Activated CD4-positive, alpha-beta T cell treated with anti-CD3 and anti-CD28 coated beads, Interleukin-2, amount 50 U/mL, for 48 hours (primary cell): ENCODE measurements at regions not wholly inside any gene's neighbourhood (a gene's known extent, or its start where the extent isn't known, plus 50 kb on each side); places are given as distances from the start of the nearest gene placed in this dataset.
"Not testable (repeated sequence)": the region's sequence is repeated elsewhere in the genome, so short reads cannot be mapped to it uniquely, and the experiment has no call there.

ENCODE experiments used
- DNase-seq, 2 experiments: peaks; one replicate each; pipeline ENCODE4 v3.0.0-alpha.2; 2020

DNA sequence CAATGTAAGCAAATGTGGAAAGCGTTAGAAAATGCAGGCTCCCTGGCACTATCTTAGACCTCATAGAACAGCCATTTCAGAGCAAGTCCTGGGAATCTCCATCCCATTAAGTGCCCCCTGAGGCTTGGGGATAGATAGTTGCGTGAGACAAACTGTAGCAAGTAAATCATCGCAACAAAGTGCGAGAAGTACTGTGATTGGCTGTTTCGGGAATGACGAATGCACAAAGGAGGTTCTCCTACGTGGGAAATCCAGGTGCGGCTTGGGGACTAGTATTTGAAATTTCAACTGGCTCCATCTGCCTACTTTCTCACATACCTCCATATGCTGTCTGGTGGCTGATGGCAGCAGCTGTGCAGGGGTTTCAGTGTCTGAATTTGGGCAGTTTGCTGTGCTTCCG is 84.5 kb downstream of the PLEKHG1 start:
- no peak for DNase-seq

DNA sequence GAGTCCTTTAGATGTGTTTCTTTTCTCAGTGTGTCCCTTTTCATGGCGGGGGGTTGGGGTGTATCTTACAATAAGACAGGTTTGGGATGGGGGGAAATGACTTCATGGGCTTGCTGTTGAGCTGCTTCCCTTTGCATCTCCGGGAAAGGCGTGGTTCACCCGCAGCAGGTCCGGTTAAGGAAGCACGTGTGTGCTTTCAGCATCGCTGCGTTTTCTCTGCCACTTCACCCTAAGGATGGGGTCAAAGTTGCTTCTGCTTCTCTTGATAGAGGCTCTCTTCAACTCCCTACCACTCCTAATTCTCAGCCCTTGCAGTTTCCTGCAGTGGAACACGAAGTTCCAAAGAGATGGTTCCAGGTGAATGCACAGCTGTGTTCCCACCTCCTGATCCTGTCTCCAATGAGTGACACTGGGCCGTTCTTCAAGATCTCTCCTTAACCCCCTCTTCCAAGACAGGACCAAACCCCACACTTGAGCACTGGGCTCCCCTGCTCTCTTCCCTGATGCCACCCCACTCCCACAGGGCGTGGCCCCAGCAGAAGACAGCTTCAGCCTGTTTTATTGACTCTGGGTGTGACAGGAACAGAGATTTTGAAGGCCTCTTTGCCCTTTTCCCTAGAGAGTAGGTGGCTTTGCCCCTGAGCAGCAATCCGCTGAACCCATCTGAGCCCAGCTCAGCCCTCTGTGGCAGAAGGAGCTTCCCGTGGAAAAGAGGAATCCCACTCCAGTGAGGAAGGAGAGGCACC is 85.2 kb downstream of the PLEKHG1 start:
- DNase-seq = no peak

DNA sequence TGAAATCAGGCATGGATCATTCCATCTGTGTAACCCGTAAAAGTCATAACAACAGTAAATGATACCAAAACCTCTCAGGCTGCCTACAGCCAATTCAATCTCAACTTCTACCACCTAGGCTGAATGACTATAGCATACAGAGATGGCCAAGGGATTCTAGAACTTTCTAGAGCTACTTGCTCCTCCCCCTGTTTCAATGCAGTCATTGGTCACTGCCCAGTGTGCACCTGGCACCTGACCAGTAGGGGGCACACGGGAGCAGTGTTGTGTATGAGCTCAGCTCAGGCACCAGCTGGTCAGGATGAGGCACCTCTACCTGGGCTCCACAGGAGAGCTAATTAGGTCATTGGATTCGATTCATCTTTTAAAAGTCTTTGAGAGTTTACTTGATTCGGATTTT is 86.2 kb downstream of the PLEKHG1 start:
- peak; percentile 60 to 69 for DNase-seq

DNA sequence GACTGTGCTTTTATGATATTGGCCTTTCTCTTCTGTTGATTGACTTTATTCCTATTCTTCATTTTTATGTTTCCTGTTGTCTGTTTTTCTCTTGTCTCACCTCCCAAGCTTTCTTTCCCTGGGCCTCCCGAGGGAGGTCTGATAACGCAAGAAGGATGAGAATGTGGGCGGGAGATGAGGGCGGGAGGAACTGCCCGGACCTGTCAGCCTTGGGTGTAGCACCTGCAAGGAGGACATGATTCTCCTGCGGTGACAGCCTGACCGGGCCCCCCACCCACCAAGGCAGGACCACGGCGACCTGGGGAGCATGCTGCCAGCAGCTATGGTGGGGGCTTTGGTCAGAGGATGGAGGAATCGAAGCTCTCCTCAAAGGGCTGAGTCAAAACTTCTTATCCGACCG is 86.9 kb downstream of the PLEKHG1 start:
- DNase-seq = no peak

DNA sequence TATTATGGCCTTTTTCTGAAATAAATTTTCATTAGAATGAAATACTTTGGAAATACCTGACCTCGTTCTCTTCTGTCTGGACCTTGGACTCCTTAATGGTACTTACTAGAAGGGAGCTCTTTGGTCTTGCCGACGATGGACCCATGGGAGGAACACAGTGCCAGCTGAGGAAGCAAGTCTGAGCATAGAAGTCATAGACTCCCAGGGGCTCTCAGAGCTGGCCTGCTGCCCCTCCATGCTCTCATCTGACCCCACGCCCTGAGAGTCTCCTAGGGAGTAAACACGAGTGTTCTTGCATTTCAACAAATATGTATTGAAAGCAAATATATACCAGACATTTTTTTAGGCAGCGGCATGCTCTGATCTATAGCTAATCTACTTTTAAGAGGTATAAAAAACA is 87.8 kb downstream of the PLEKHG1 start:
- no peak for DNase-seq

DNA sequence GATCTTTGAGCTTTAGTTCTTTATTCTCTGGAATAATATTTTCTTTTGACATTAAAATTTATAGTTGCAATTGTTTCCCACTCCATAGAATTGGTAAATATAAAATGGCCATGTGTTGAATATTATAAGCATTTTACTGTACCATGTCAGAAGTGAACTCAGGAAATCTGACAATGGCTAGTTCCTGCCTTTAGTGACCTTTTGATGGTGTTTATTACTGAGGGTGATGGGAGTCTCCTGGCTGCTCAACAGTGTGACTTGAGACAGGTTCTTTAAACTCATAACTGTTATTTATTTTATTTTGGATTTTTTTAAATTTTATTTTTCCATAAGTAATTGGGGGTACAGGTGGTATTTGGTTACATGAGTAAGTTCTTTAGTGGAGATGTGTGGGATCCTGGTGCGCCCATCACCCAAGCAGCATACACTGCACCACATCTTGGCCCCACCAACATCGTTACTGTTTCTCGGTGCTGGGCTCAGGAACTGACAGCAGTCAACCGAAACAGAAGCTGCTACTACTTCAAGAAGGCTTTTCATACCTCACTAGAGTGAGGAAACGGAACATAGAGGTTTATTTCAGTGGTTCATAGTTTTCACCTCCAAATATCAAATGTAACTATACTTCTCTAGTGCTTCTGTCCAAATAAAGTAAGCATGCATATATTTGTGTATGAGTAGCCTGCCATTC is 90.4 kb downstream of the PLEKHG1 start:
- DNase-seq = no peak

DNA sequence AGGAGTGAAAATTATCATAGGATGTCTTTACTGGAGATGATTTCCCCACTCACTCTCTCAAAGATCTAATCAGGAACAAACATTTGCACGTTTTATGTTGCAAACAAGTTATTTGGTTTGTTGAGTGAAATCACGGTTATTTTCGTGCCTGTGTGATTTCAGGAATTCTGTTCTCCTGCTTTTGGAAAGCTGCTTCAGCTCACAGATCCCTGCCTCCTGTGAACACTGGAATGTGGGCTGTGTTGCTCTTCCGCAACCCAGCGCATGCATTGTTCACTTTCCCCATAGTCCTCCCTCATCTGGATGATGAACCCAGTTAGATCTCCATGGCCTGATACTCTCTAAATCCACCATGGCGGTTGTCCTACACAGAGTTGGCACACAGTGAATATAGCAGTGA is 91.0 kb downstream of the PLEKHG1 start:
- DNase-seq = no peak

DNA sequence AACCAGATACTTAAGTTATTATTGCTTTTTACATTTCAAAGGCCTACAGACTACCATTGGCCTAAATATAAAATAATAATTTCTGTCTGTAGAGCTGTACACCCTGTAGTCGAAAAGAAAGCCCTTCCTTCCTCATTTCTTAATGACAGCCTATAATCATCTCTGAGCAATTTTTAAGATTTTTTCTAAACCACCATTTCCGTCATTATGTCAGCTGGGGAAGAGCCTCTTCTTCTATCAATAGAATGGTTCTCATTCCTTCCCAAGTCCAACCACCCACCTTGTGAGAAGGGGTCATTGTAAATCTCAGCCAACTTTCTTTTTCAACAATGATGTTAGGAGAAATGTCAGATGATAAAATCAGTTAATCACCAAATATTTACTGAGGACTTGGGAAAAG is 91.8 kb downstream of the PLEKHG1 start:
- no peak for DNase-seq

DNA sequence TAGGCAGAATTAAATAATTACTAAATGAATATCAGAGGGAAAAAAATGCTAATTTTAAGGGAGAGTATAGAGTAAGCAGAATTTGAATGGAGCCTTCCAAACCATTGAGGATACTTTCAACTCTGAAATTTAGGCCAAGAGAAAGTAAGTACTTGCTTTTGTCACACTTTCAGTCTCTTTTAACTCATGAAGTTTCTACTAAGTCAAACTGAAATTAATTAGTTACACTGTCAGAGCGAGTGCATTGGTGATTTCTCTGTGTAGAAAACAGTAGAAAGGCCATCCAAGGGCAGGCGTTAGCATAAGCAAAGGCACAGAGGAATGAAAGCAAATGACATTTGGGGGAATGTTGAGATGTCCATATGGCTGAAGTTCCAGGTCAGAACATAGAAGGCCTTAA is 92.9 kb downstream of the PLEKHG1 start:
- no peak for DNase-seq

DNA sequence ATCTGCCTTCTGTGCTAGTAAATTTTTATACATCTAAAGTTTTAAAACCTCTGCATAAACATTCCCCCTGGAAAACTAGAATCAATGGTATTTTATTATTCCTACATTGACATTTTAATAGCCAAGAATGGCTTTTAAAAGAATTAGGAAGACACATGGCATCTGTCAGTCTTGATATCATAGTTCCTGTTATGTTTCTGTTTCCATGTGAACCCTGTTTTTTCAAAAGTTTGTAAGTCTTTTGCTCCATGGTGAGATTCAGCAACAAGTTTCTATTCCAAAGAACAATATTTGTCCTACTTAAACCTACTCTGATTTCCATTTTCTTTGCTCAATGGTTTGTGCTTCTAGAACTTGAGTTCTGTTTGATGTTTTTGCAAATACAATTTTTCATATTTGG is 95.2 kb downstream of the PLEKHG1 start:
- DNase-seq = no peak

DNA sequence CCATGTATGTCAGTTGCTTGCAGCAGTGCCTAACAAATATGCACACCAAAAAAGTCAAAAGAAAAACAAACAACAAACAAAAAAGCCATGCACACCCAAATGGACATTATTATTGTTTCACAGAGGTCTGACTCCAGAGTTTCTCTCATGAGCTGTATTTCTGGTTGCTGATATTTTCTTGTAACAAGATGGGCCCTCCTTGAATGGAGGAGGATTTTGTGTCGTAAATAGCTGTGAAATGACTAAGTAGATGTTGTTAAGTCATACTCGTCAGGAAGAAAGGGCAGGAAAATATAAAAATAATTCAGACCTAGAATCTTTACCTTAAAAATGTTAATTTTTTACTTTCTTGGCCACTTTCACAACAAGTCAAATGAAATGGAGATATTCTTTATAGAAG is 96.0 kb downstream of the PLEKHG1 start:
- DNase-seq = no peak

DNA sequence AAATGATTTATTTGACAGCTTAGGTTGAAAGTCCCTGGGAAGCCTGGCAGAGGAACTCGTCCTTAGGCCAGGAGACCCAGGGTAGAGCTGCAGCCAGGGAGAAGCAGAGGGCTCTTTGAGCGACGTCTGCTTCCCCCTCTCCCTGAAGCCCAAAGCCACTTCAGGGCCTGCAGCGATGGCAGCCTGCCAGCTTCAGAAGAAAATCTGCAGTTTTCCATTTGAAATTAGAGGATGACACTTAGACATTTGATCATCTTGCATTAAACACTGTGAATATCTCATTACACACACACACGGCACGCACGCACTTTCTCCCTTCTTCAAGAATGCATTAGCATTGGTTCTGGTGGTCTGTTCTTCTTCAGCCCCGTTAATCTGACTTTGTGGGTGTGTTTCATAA is 96.5 kb downstream of the PLEKHG1 start:
- DNase-seq = no peak

DNA sequence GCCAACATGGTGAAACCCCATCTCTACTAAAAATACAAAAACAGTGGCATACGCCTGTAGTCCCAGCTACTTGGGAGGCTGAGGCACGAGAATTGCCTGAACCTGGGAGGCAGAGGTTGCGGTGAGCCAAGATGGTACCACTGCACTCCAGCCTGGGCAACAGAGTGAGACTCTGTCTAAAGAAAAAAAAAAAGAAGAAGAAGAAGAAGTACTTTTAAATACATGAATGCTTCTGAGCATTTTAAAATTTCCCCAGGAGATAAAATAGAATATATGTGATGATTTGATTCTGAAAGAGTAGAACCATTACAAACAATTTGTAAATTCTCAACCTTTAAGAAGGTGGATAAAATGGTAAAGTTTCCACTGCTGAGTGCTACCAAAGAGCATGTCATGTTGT is 97.2 kb downstream of the PLEKHG1 start:
- not testable (repeated sequence) for DNase-seq

DNA sequence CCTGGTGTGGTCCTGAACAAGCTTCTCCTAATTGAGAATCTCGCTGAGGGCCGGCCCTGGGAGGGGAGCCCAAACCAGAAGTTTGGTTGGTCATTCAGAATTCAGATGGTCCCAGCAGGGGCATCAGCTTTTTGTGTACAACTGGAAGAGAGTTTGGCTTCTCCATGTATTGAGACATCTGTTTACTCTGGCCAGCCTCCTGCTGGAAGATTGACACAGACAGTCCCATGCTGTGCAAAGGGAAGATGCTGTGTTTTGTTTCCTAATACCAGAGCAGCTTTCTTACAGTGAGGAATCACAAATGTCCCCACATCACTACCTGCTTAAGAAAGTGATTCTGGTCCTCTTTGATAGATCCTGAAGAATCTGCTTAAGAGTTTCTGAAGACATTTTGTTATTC is 97.8 kb downstream of the PLEKHG1 start:
- DNase-seq = no peak

DNA sequence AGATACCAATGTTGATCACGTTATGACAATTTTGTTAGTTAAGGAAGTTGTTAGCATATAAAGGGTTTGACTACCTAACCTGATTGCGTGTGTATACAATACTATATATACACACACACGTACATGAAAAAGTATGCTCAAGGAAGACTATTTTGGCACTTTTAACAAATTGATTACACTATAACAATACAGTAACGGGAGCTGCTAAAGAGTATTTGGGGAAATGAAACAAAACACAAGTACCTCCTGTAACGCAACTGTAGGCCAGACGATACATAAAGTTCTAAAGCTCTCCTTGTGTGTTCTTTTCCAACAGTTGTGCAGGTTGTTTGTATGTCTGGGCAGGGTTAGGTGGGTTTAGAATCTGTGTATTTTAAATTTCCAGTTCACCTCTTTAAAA is 98.7 kb downstream of the PLEKHG1 start:
- DNase-seq = no peak

DNA sequence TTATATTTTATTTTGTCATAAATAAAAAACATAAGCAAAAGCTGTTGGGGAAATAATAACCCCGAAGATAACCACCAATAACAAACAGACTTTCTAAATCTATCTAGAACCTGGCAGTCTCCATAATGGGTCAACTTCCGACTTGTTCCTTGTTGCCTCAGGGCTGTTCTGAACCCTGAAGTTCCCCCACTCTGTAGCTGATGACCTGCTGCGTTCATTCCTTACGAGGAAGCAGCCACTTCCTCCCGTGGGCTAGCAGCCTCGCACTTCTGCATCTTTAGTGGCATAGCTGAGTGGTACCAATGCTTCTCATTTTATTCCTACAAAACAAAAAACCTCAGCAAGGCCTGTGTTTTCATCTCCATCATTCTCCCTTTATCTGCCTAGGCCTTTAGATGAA is 103.0 kb downstream of the PLEKHG1 start:
- no peak for DNase-seq

DNA sequence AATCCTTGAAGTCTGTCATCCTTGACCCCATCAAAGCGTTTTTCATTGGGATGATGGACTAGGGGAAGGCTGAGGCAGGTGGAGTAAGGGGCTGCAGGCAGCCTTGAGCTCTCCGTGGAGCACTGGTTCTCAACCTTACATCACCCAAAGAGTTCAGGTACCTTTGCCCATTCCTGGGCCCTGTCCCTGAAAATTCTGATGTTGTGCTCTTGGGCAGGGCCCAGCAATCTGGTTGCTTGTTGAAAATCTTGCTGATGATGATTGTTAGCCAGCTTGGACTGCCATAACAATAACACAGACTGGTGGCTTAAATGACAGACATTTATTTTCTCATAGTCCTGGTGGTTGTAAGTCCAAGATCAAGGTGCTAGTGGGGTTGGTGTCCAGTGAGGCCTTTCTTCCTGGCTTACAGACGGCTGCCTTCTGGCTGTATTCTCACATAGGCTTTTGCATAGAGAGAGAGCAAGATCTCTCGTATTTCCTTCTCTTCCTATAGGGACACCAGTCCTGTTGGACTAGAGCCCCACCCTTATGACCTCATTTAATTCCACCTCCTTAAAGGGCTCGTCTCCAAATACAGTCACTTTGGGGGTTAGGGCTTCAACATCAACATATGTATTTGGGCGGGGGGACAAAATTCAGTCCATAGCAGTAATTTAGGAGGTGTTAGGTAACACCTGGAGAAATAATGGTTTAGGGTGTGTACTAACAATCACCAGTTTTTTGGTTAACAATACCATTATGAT is 104.9 kb downstream of the PLEKHG1 start:
- DNase-seq = no peak

DNA sequence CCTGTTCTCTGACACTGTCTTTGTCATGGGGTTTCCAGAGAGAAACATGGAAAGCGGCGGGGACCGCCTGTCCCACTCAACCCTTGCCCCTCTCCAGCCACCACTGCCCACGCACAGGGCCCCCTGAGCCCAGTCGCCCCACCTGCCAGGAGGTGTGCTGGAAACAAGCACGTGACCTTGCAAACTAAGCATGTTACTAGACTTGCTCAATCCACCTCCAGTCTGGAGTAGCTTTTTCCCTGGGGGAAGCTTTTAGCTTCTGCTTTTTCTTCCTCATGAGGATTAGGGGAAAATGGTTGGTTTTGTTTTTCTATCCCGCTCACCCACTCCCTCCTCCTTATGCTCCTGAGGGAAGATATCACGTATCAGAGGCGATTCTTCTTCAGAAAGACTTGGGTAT is 105.7 kb downstream of the PLEKHG1 start:
- no peak for DNase-seq

DNA sequence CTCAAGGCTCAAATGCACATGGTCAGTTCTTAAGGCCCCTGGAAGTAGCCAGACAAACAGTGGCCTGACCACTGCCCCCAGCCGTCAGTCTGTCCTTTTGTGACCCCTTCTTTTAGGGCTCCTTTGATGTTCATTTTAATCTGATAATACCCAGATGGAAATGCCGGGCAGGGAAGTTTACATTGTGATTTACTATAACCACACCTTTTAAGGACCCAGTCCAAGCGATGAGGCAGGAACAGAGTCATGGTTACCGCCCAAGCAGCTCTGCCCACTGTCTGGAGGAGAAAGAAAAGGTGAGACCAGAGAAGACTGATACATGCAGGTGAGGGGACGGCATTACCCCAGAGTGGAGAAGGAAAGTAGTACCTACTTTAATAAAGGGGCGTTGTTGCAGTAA is 110.6 kb downstream of the PLEKHG1 start:
- DNase-seq = no peak

DNA sequence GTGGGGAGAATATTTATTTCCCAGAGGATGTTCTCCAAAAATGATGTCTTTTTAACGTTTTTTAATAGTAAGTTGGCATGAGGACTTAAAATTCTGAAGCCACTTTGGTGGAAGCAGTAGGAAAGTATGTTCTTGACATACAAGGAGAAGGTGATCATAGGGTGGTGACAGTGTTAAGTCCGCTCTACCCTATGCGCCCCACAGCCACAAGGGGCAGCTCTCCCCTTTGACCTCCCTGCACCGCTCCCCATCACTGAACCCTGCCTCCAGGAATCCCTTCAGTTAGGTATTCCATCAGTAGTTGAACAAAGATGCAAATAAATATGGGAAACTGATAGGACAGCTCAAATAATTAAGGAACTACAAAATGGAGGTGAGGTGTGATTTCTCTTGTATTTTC is 111.4 kb downstream of the PLEKHG1 start:
- no peak for DNase-seq

DNA sequence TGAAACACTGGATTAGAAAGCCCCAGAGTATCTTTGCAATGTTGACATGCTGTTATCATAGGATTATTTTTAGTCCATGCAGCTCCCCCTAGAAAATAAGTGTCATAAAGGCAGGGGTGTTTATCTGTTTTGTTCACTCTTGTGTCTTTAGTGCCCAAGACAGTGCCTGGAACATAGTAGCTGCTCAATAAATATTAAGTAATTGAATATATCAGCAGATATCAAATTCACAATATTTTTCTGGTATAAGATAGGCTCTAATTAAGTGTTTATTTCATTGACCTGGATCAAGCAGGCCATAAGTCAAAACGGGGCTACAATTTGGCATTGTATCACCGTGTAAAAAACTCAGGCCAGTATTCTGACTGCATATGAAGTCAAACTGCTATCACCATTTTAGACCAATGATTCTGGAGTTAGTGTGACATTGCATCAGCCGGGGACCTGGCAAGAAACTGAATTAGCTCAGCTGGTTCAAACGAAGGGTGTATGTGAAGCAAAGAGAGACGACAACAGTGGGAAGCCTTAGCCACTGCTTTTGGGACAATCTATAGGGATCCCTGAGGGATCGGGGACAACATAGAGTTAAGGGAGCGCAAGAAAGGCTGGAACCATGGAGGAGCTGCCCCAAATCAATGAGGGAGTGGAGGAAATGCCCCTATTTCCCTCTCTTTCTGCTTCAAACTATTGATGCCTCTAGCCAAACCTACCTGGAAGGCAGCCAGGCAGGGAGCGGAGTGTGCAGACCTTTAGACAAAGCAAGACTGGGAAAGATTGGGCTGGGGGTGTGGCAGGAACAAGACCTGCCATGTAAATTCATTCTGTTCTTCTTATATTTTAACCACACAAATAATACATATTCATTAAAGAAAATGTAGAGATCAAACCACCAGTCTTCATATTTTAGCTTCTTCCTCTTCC is 112.2 kb downstream of the PLEKHG1 start:
- DNase-seq = no peak

DNA sequence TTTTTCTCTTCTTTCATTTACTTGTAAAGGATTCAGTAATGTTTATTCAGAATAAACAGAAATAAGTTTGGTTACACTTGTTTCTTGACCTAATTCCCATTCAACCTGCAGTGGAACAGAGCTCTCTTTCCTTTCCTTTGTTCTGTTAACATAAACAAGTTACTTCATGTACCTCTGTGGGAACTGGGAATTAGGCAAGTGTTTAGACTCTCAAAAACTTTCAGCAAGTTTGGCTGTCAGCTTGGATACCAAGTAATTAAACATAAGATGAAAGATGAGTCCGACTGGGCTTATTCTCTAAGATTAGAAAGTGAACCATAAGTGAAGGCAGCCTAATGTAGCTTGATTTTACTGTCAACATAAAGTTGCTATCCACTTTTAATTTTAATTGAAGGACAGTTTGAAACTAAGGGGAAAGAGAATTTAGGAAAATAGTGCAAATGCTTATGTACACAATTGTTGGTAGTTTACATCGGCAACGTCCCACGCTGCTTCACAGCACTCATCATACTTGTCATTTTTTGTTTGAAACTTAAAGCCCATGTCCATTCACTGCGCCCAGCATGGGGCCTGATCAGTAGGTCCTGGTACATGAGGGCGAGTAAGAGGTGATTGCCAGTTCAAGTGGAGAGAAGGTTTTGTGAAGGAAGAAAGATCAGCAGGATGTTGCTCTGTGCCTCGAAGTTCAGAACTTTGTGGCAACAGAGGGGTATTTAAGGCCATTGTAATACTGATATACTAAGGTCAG is 113.0 kb downstream of the PLEKHG1 start:
- no peak for DNase-seq
